GM19467 (cell line): ENCODE measurements at regions not wholly inside any gene's neighbourhood (a gene's known extent, or its start where the extent isn't known, plus 50 kb on each side); places are given as distances from the start of the nearest gene placed in this dataset.

Experiments
- ATAC-seq: cut with Tn5 transposase; IDR thresholded peaks from one replicate; pipeline ENCODE4 v1.9.1; 2021; ENCODE audit warnings: mild to moderate bottlenecking, moderate library complexity; ENCODE audit not compliant: unreplicated experiment

DNA sequence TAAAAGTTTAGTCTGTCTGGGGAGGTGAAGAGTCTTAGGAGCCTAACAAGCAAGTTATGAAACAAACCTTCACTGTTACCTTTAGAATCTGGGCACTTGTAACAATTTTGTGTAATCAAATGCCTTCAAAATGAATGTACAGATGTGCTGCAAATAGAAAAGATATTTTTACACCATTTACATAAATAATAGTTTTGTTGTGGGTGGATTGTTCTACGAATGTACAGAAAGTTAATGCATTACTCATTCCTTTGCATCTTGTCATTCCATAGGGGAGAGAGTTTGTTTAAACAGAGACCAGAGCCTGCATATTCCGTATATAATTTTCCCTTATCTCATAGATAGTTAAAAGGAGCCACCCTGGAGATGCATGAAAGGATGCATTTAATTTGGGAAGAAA lies 576.9 kb upstream of the SGCD start:
- no peak for ATAC-seq

GRCh38 chr5:155750571-155750970 lies 576.4 kb upstream of the SGCD start:
- no peak for ATAC-seq

DNA sequence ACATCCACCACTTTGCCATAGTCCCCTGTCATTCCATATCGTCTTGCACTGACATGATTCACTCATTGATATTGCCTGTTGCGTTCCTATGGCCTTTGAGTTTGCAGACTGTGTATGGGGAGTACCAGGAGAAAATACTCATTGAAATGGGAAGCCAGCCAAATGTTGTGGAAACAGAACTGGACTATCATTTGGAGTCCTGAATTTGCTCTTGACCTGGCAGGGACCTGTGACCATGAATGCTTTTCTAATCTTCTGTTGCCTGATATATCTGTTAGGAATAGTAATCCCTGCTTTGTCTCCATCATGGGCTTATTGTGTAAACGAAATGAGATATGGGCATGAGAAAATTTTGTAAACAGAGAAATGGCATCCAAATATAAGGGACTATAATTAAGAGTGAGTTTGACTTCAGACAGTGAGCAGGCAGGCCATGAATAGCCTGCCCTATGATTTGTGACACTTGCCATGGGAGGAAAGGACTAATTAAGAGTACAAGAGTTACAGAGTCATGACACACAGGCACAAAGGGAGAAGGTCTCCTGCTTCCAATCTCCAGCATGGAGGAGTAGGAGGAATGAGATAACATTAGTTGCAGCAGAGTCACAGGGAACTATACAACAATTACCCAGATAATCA lies 572.9 kb upstream of the SGCD start:
- no peak for ATAC-seq

GRCh38 chr5:155759252-155759651 lies 567.7 kb upstream of the SGCD start:
- ATAC-seq, result no peak

DNA sequence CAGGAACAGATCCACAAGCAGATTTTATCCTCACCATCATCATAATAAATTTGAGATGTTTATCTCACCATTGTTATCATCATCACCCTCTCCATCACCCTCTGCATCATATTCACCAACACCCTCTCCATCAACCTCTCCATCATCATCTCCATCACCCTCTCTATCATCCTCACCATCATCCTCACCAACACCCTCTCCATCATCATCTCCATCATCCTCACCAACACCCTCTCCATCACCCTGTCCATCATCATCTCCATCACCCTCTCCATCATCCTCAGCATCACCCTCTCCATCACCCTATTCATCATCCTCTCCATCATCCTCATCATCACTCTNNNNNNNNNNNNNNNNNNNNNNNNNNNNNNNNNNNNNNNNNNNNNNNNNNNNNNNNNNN lies 567.0 kb upstream of the SGCD start:
- no peak for ATAC-seq

- ATAC-seq, result no peak
Measured at GRCh38 chr5:155761502-155761901, 565.5 kb upstream of the SGCD start.

DNA sequence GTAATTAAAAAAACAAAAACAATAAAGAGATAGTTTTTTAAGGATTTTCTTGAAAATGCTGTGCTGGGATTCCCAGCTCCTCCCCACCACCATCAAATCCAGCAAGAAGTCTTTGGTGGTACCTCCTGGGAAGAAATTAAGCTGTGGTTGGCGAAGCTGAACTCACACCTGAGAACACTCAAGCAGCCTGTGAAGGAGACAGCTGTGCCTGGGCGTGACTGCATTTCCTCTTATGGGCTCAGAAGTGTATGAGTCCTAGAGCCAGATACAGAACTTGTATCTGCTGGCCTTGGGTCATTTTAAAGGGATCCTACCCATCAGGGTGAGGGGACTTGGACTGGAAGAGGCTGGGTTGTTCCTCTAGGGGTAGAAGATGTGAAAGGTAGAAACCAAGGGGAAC lies 561.2 kb upstream of the SGCD start:
- no peak for ATAC-seq

GRCh38 chr5:155767470-155767869 lies 559.5 kb upstream of the SGCD start:
- ATAC-seq, result no peak

- no peak for ATAC-seq
Measured at GRCh38 chr5:155768332-155768731, 558.6 kb upstream of the SGCD start.

DNA sequence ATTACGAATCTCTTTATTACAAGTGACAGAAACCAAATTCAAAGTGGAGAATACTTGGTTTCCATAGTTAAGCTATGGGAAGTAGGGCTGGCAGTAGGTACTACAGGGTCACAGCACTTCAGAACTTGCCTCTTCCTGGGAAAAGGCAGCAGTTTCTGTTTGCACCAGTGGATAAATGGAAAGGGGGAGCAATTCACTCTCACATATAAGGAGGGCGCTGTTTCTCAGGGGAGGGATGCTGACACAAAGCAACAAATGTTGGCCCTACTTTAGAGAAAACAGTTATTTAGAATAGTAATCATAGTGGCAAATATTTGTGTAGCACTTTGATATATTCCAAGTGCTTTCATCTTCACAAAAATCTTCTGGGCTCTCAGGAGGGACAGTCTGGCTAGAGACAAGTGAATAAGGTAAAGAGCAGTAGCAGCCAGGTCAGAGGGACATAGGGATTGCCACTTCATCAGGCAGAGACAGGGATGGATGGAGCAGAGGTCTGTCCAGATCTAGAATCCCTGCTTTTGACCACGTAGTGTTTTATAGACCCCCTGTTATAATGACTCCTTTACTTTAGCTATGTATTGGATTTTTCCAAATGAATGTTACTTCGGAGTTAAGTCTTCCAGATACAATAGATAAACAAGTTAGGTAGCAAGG lies 554.8 kb upstream of the SGCD start:
- ATAC-seq, result no peak

- ATAC-seq, result no peak
Measured at GRCh38 chr5:155773680-155774079, 553.3 kb upstream of the SGCD start.

GRCh38 chr5:155780260-155780659 lies 546.7 kb upstream of the SGCD start:
- ATAC-seq, result no peak

- ATAC-seq, result no peak
Measured at GRCh38 chr5:155783246-155783645, 543.7 kb upstream of the SGCD start.

DNA sequence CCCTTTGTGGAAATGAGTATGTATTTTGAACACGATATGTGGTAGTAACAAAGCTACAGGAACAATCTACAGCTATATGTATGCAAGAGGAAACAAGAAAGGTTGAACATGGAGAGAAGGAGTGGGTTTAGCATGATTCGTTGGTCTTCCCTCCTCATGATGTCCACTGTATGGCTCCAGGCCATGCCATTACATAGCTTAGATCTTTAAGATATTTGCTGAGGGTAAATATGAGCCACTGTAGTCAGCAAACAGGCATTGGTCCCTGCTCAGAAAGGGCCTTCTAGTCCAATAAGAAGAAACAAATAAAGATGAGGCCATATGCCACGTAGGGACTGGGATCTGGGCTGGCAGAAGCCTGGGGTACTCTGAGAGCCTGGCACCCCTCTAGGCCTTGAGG lies 543.2 kb upstream of the SGCD start:
- ATAC-seq, result no peak

DNA sequence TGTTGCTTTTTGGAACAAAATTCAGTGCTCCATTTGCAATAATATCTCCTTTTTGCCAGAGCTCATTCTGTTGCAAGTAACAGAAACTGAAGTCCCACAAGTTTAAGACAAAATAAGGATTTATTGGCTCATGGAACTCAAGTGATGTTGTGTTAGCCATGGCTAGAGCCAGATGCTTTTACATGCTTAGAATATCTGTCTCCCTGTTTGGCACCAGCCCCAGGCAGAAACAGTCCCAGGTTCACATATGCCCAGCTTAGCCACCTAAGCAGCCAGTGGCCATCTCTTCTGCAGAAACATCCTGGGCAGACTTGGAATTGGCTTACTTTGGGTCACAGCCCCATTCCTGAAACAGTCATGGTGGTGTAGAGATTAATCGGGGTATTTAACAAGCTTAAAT lies 540.9 kb upstream of the SGCD start:
- no peak for ATAC-seq

DNA sequence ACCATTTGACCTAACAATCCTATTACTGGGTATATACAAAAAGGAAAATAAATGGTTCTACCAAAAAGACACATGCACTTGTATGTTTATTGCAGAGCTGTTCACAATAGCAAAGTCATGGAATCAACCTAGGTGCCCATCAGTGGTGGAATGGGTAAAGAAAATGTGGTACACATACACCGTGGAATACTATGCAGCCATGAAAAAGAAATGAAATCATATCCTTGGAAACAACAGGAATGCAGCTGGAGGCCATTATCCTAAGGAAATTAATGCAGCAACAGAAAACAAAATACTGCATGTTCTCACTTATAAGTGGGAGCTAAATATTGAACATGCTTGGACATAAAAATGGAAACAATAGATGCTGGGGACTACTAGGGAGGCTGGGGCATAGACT lies 534.1 kb upstream of the SGCD start:
- ATAC-seq, result no peak

- ATAC-seq, result no peak
Measured at GRCh38 chr5:155794795-155795194, 532.2 kb upstream of the SGCD start.

DNA sequence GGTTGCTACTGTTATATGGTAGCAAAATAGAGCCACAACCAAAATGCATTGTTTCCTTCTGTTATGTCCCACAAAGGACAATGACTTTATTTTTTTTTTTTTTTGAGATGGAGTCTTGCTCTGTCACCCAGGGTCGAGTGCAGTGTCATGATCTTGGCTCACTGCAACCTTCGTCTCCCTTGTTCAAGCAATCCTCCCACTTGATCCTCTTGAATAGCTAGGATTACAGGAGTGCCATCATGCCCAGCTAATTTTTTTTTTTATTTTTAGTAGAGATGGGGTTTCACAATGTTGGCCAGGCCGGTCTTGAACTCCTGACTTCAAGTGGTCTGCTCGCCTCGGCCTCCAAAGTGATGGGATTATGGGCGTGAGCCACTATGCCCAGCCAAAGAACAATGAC lies 527.7 kb upstream of the SGCD start:
- no peak for ATAC-seq

- no peak for ATAC-seq
Measured at GRCh38 chr5:155807884-155808576, 518.9 kb upstream of the SGCD start.

DNA sequence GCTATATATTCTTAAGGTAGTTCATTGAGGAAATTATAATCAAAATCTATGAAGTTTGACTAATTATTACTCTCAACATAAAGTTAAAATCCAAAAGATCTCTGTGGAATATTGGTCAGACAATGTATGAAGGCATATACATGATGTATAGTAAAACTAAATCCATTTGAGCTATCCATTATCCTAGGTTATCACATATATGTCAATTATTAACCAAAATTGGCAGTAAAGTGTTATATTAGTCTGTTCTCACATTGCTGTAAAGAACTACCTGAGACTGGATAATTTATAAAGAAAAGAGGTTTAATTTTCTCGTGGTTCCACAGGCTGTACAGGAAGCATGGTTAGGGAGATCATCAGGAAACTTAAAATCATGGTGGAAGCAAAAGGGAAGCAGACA lies 511.7 kb upstream of the SGCD start:
- no peak for ATAC-seq

- ATAC-seq, result no peak
Measured at GRCh38 chr5:155822177-155822576, 504.8 kb upstream of the SGCD start.
